ENCODE measurements at regions not wholly inside any gene's neighbourhood (a gene's known extent, or its start where the extent isn't known, plus 50 kb on each side); places are given as distances from the start of the nearest gene placed in this dataset.

DNA sequence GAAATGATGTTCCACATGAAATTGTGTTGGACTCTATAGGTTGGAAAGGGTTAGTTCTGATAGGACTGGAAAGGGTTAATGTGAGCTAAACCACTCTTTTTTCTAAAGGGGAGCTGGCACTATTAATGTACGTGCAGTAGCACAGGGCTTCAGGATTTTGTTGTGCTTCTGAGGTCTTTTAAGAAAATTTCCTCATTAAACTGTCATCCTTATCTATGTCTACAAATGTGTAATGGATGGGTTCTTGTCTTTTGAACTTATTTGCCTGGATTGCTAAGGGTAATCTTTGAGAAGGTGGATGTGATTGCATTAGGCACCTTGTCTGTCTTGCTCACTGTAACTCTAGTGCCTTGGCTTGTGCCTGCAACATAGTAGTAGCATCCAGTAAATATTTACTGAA, 106.0 kb upstream of the SLC4A4 start:
- DNase-seq (ENCODE audit: low read depth, low spot score) (no peak), FAIRE-seq (no peak), ATAC-seq (no peak)
- no TSS peak for BruUV-seq (replicated peaks)
- H3K4me2 ChIP-seq (ENCODE audit: control insufficient read depth, insufficient read depth): no peak overlapping the region
- RAD21 ChIA-PET (ENCODE audit: unreplicated experiment): no interaction called here
- H3K27ac ChIP-seq (ENCODE audit: control insufficient read depth, insufficient read depth): no peak overlapping the region
- H2AFZ ChIP-seq (ENCODE audit: control insufficient read depth, low read depth, low read length): no peak overlapping the region
- WGBS (ENCODE audit: insufficient coverage, insufficient replicate concordance, low lambda C conversion rate, missing lambda C conversion rate): 0% methylated on average over 1 of the region's 1 CpG
- POLR2A ChIA-PET: no interaction called here
- intact Hi-C loops (cut with micrococcal nuclease; ENCODE audit: unreplicated experiment): no loop called here
- in situ Hi-C loops (cut with MboI): no loop called here
- SMC1A ChIA-PET (ENCODE audit: uncharacterized antibody, unreplicated experiment): interaction anchor here (1.0 kb wide), 1 partner anchor 33 kb away, joined by 3 read pairs; no protein-coding TSS in a partner anchor
- H3K79me2 ChIP-seq (ENCODE audit: control insufficient read depth, insufficient read depth, low read length): no peaks in the 10 kb centered on the region
- no peak for TF ChIP-seq RCOR1 (conservative IDR thresholded peaks at IDR 0.05; ENCODE audit: low read depth, low read length)
- no peak for TF ChIP-seq FOXK2 (IDR thresholded peaks at IDR 0.05)
- TF ChIP-seq, protein P1, sequence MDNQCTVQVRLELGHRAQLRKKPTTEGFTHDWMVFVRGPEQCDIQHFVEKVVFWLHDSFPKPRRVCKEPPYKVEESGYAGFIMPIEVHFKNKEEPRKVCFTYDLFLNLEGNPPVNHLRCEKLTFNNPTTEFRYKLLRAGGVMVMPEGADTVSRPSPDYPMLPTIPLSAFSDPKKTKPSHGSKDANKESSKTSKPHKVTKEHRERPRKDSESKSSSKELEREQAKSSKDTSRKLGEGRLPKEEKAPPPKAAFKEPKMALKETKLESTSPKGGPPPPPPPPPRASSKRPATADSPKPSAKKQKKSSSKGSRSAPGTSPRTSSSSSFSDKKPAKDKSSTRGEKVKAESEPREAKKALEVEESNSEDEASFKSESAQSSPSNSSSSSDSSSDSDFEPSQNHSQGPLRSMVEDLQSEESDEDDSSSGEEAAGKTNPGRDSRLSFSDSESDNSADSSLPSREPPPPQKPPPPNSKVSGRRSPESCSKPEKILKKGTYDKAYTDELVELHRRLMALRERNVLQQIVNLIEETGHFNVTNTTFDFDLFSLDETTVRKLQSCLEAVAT (IDR thresholded peaks at IDR 0.05): no peak
- H3K9ac ChIP-seq (ENCODE audit: control insufficient read depth, insufficient read depth, low read length): no peak overlapping the region
- H3K36me3 ChIP-seq (ENCODE audit: control insufficient read depth in 2 of 2, insufficient read depth in 2 of 2, low read length in 1 of 2): no peaks in the 10 kb centered on the region
- peaks cover 0 to 2% of the 10 kb centered on the region in 2 experiments; a peak in 2 of 4 replicates for H3K27me3 ChIP-seq (replicated peaks in 1 of 2; ENCODE audit: control insufficient read depth in 2 of 2, insufficient read depth in 2 of 2, low read length in 1 of 2)
- no peaks in the 10 kb centered on the region for H3K4me1 ChIP-seq (ENCODE audit: control insufficient read depth, insufficient read depth, low read length)
- H3K4me3 ChIP-seq: no peak overlapping the region
- H3K9me3 ChIP-seq (replicated peaks; ENCODE audit: control insufficient read depth, insufficient read depth, low read length): no peaks in the 10 kb centered on the region
- H4K20me1 ChIP-seq (ENCODE audit: control insufficient read depth, insufficient read depth): no peaks in the 10 kb centered on the region
- CTCF ChIA-PET: interaction anchor here (0.6 kb wide), 1 partner anchor 17 kb away, joined by 3 read pairs; no protein-coding TSS in a partner anchor

GRCh38 chr4:71235311-71236201, 103.3 kb upstream of the SLC4A4 start:
- H3K79me2 ChIP-seq (ENCODE audit: control insufficient read depth, insufficient read depth, low read length): no peaks in the 10 kb centered on the region
- intact Hi-C loops (cut with micrococcal nuclease; ENCODE audit: unreplicated experiment): no loop called here
- no peak overlapping the region for H3K9ac ChIP-seq (ENCODE audit: control insufficient read depth, insufficient read depth, low read length)
- no peaks in the 10 kb centered on the region for H3K9me3 ChIP-seq (replicated peaks; ENCODE audit: control insufficient read depth, insufficient read depth, low read length)
- FAIRE-seq (no peak), DNase-seq (ENCODE audit: low read depth, low spot score) (no peak), ATAC-seq (no peak)
- ChIA-PET POLR2A (no interaction called here), RAD21 (ENCODE audit: unreplicated experiment) (interaction anchor here (2.2 kb wide), 1 partner anchor 19 kb away, joined by 4 read pairs; no protein-coding TSS in a partner anchor), SMC1A (ENCODE audit: uncharacterized antibody, unreplicated experiment) (interaction anchor here (0.6 to 1.2 kb wide), 2 partner anchors 31 to 76 kb away, joined by 3 to 5 read pairs; no protein-coding TSS in a partner anchor), CTCF (interaction anchor here (0.8 to 1.2 kb wide), 5 partner anchors 7 to 1067 kb away, joined by 3 to 5 read pairs (median 3); no protein-coding TSS in a partner anchor)
- H3K4me3 ChIP-seq: no peak overlapping the region
- H2AFZ ChIP-seq (ENCODE audit: control insufficient read depth, low read depth, low read length): no peak overlapping the region
- H3K4me1 ChIP-seq (ENCODE audit: control insufficient read depth, insufficient read depth, low read length): no peaks in the 10 kb centered on the region
- H4K20me1 ChIP-seq (ENCODE audit: control insufficient read depth, insufficient read depth): no peaks in the 10 kb centered on the region
- H3K27ac ChIP-seq (ENCODE audit: control insufficient read depth, insufficient read depth): no peak overlapping the region
- H3K36me3 ChIP-seq (ENCODE audit: control insufficient read depth in 2 of 2, insufficient read depth in 2 of 2, low read length in 1 of 2): no peaks in the 10 kb centered on the region
- 50% methylated on average over 12 of the region's 12 CpGs for WGBS (ENCODE audit: insufficient coverage, insufficient replicate concordance, low lambda C conversion rate, missing lambda C conversion rate)
- no peak overlapping the region for H3K4me2 ChIP-seq (ENCODE audit: control insufficient read depth, insufficient read depth)
- BruUV-seq (replicated peaks): no TSS peak
- peaks cover 0 to 2% of the 10 kb centered on the region in 2 experiments; a peak in 2 of 4 replicates for H3K27me3 ChIP-seq (replicated peaks in 1 of 2; ENCODE audit: control insufficient read depth in 2 of 2, insufficient read depth in 2 of 2, low read length in 1 of 2)
- in situ Hi-C loops (cut with MboI): no loop called here
- no peak for TF ChIP-seq CEBPB (IDR thresholded peaks at IDR 0.05; ENCODE audit: borderline replicate concordance in 1 of 2, low read depth in 2 of 2, low read length in 2 of 2)
- no peak for TF ChIP-seq ASH2L (IDR thresholded peaks at IDR 0.05; ENCODE audit: borderline replicate concordance, low read depth)
- TF ChIP-seq MTA2 (IDR thresholded peaks at IDR 0.05; ENCODE audit: low read depth): no peak
- TF ChIP-seq, protein P1 (IDR thresholded peaks at IDR 0.05): no peak
- TF ChIP-seq, protein P2, sequence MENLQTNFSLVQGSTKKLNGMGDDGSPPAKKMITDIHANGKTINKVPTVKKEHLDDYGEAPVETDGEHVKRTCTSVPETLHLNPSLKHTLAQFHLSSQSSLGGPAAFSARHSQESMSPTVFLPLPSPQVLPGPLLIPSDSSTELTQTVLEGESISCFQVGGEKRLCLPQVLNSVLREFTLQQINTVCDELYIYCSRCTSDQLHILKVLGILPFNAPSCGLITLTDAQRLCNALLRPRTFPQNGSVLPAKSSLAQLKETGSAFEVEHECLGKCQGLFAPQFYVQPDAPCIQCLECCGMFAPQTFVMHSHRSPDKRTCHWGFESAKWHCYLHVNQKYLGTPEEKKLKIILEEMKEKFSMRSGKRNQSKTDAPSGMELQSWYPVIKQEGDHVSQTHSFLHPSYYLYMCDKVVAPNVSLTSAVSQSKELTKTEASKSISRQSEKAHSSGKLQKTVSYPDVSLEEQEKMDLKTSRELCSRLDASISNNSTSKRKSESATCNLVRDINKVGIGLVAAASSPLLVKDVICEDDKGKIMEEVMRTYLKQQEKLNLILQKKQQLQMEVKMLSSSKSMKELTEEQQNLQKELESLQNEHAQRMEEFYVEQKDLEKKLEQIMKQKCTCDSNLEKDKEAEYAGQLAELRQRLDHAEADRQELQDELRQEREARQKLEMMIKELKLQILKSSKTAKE (IDR thresholded peaks at IDR 0.05; ENCODE audit: low read depth, poor library complexity, severe bottlenecking): no peak
- TF ChIP-seq PKNOX1 (IDR thresholded peaks at IDR 0.05): no peak
